Suprapubic skin (tissue), 3 donors: ENCODE measurements at regions not wholly inside any gene's neighbourhood (a gene's known extent, or its start where the extent isn't known, plus 50 kb on each side); places are given as distances from the start of the nearest gene placed in this dataset.

Experiments
- POLR2AphosphoS5 ChIP-seq, 3 donors: sonication (generic); formaldehyde crosslinking; IDR thresholded peaks; one replicate each; pipeline ENCODE4 v1.6.1; 2017; ENCODE audit warnings: antibody characterized with exemption in 3 of 3
- TF ChIP-seq, protein P1 (sequence below), 2 donors: fragments of 200-600 bp in 1 of 2; fragments of 450-650 bp in 1 of 2; sonication (generic) in 1 of 2; IDR thresholded peaks; one replicate each; pipeline ENCODE4 v1.5.1; 2016 to 2019; ENCODE audit warnings: antibody characterized with exemption in 2 of 2, mild to moderate bottlenecking in 1 of 2, moderate library complexity in 1 of 2

DNA sequence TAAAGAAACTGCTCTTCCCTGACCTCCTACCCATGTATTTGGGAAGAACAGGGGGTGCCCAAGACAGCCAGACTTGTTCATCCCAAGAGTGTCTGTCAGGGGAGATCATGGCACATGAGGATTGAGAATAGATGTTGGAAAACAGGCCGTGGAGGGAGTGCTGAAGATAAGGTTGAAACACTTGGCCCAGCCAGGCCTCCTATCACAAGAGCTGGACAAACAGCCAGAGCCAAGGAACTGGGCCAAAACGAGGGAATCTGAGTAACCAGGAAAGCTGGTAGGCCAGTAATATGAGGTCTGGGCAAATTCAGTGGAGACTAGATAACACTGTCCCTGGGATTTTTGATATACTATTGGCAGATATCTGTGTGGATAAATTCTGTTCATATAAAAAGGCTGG lies 161.7 kb downstream of the TMX1 start:
- TF ChIP-seq, protein P1, sequence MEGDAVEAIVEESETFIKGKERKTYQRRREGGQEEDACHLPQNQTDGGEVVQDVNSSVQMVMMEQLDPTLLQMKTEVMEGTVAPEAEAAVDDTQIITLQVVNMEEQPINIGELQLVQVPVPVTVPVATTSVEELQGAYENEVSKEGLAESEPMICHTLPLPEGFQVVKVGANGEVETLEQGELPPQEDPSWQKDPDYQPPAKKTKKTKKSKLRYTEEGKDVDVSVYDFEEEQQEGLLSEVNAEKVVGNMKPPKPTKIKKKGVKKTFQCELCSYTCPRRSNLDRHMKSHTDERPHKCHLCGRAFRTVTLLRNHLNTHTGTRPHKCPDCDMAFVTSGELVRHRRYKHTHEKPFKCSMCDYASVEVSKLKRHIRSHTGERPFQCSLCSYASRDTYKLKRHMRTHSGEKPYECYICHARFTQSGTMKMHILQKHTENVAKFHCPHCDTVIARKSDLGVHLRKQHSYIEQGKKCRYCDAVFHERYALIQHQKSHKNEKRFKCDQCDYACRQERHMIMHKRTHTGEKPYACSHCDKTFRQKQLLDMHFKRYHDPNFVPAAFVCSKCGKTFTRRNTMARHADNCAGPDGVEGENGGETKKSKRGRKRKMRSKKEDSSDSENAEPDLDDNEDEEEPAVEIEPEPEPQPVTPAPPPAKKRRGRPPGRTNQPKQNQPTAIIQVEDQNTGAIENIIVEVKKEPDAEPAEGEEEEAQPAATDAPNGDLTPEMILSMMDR (IDR thresholded peaks at IDR 0.05), result no peak
- TF ChIP-seq POLR2AphosphoS5 (IDR thresholded peaks at IDR 0.05), result no peak
